GM23338 (cell line): ENCODE measurements at regions not wholly inside any gene's neighbourhood (a gene's known extent, or its start where the extent isn't known, plus 50 kb on each side); places are given as distances from the start of the nearest gene placed in this dataset.

ENCODE experiments used
- ATAC-seq: fragments of 200-7000 bp; cut with Tn5 transposase; 3 replicates; pipeline ENCODE4 v1.9.1; 2020
- DNase-seq: peaks from one replicate; pipeline ENCODE4 v3.0.0-alpha.2; 2015; ENCODE audit warnings: low spot score
- H2AFZ ChIP-seq: fragments of 200-600 bp; sonication (generic); 2 replicates; pipeline ENCODE4 v1.8.0; 2016; ENCODE audit warnings: antibody characterized with exemption, mild to moderate bottlenecking, moderate library complexity
- H3F3A ChIP-seq: fragments of 200-600 bp; sonication (generic); replicated peaks from 2 replicates; pipeline ENCODE4 v1.8.0; 2017; ENCODE audit warnings: antibody characterized with exemption, mixed run types, low read depth
- H3K27ac ChIP-seq: fragments of 200-600 bp; sonication (generic); 2 replicates; pipeline ENCODE4 v1.6.1; 2016; ENCODE audit warnings: low read depth
- H3K27me3 ChIP-seq: fragments of 200-600 bp; sonication (generic); 2 replicates; pipeline ENCODE4 v1.8.0; 2016; ENCODE audit warnings: mild to moderate bottlenecking, mixed run types, moderate library complexity; ENCODE audit not compliant: insufficient read depth
- H3K36me3 ChIP-seq: fragments of 200-600 bp; sonication (generic); 2 replicates; pipeline ENCODE4 v1.8.0; 2016; ENCODE audit warnings: mild to moderate bottlenecking; ENCODE audit not compliant: insufficient read depth
- H3K4me1 ChIP-seq: fragments of 200-600 bp; sonication (generic); 2 replicates; pipeline ENCODE4 v1.8.0; 2016; ENCODE audit warnings: mild to moderate bottlenecking, moderate library complexity; ENCODE audit not compliant: insufficient read depth
- H3K4me2 ChIP-seq: fragments of 200-600 bp; sonication (generic); 2 replicates; pipeline ENCODE4 v1.7.1; 2017; ENCODE audit warnings: mixed run types
- H3K4me3 ChIP-seq: fragments of 200-600 bp; sonication (generic); 2 replicates; pipeline ENCODE4 v1.6.1; 2016; ENCODE audit warnings: mixed run types
- H3K79me2 ChIP-seq: fragments of 200-600 bp; sonication (generic); replicated peaks from 2 replicates; pipeline ENCODE4 v1.8.0; 2017; ENCODE audit warnings: mild to moderate bottlenecking; ENCODE audit not compliant: insufficient read depth
- H3K9me2 ChIP-seq: fragments of 200-600 bp; sonication (generic); 2 replicates; pipeline ENCODE4 v1.8.0; 2017; ENCODE audit not compliant: insufficient read depth
- H4K20me1 ChIP-seq: fragments of 200-600 bp; sonication (generic); replicated peaks from 2 replicates; pipeline ENCODE4 v1.8.0; 2017; ENCODE audit warnings: mild to moderate bottlenecking; ENCODE audit not compliant: insufficient read depth
- H3K27ac Mint-ChIP-seq: 2 replicates; pipeline ENCODE4 v1.8.0; 2020; ENCODE audit warnings: inconsistent platforms, mild to moderate bottlenecking, moderate library complexity, mixed read lengths
- H3K27me3 Mint-ChIP-seq: 3 replicates; pipeline ENCODE4 v1.8.0; 2022; ENCODE audit warnings: low read depth, mild to moderate bottlenecking, moderate library complexity, mixed read lengths, inconsistent platforms; ENCODE audit not compliant: insufficient read depth, poor library complexity
- H3K36me3 Mint-ChIP-seq: 3 replicates; pipeline ENCODE4 v1.8.0; 2021; ENCODE audit warnings: low read depth, mild to moderate bottlenecking, inconsistent platforms, moderate library complexity, mixed read lengths
- H3K4me1 Mint-ChIP-seq: 3 replicates; pipeline ENCODE4 v1.8.0; 2020; ENCODE audit warnings: mild to moderate bottlenecking, inconsistent platforms, mixed read lengths
- H3K4me3 Mint-ChIP-seq: 3 replicates; pipeline ENCODE4 v1.8.0; 2021; ENCODE audit warnings: moderate library complexity, mild to moderate bottlenecking, inconsistent platforms, mixed read lengths
- H3K9me3 Mint-ChIP-seq: 3 replicates; pipeline ENCODE4 v1.8.0; 2020; ENCODE audit warnings: moderate library complexity, mild to moderate bottlenecking, inconsistent platforms, mixed read lengths
- CREB1 ChIP-seq: fragments of 250-450 bp; sonication (Bioruptor Pico); IDR thresholded peaks from 2 replicates; pipeline ENCODE4 v1.5.0; 2020; ENCODE audit warnings: low read depth, mild to moderate bottlenecking, moderate library complexity
- ETS1 ChIP-seq: IDR thresholded peaks from 2 replicates; pipeline ENCODE4 v1.6.1; 2016; ENCODE audit warnings: antibody characterized with exemption
- EZH2 ChIP-seq: fragments of 200-600 bp; sonication (generic); IDR thresholded peaks from one replicate; pipeline ENCODE4 v1.8.0; 2017; ENCODE audit warnings: antibody characterized with exemption, mild to moderate bottlenecking, low read depth; ENCODE audit not compliant: unreplicated experiment
- EZH2phosphoT487 ChIP-seq: fragments of 200-600 bp; sonication (generic); IDR thresholded peaks from one replicate; pipeline ENCODE4 v1.8.1; 2018; ENCODE audit warnings: antibody characterized with exemption; ENCODE audit not compliant: unreplicated experiment
- JUNB ChIP-seq: IDR thresholded peaks from one replicate; pipeline ENCODE4 v1.6.1; 2016; ENCODE audit warnings: antibody characterized with exemption; ENCODE audit not compliant: unreplicated experiment
- NANOG ChIP-seq: IDR thresholded peaks from 2 replicates; pipeline ENCODE4 v1.6.1; 2016; ENCODE audit warnings: antibody characterized with exemption, borderline replicate concordance
- POLR2AphosphoS5 ChIP-seq: IDR thresholded peaks from 2 replicates; pipeline ENCODE4 v1.6.1; 2016; ENCODE audit warnings: antibody characterized with exemption, low read depth
- REST ChIP-seq: IDR thresholded peaks from one replicate; pipeline ENCODE4 v1.6.1; 2018; ENCODE audit warnings: antibody characterized with exemption; ENCODE audit not compliant: unreplicated experiment
- STAT1 ChIP-seq: IDR thresholded peaks from one replicate; pipeline ENCODE4 v1.6.1; 2016; ENCODE audit warnings: antibody characterized with exemption; ENCODE audit not compliant: unreplicated experiment
- ZNF114 ChIP-seq: fragments of 250-450 bp; sonication (Bioruptor Pico); IDR thresholded peaks from 2 replicates; pipeline ENCODE4 v1.5.0; 2020; ENCODE audit warnings: mild to moderate bottlenecking, moderate library complexity
- ZNF331 ChIP-seq: fragments of 250-450 bp; sonication (Bioruptor Pico); IDR thresholded peaks from 2 replicates; pipeline ENCODE4 v1.5.0; 2020; ENCODE audit warnings: low read depth, mild to moderate bottlenecking, moderate library complexity
- ZNF462 ChIP-seq: fragments of 250-450 bp; sonication (Bioruptor Pico); IDR thresholded peaks from 2 replicates; pipeline ENCODE4 v1.5.0; 2020; ENCODE audit warnings: mild to moderate bottlenecking, moderate library complexity
- TF ChIP-seq, protein P1 (sequence below), 2 experiments: fragments of 200-600 bp in 1 of 2; sonication (generic) in 1 of 2; conservative IDR thresholded peaks; 2 replicates each; pipeline versions ENCODE4 v1.5.1 to v1.6.1; 2016 to 2017; ENCODE audit warnings: antibody characterized with exemption in 2 of 2, low read depth in 2 of 2, mild to moderate bottlenecking in 2 of 2, moderate library complexity in 1 of 2

DNA sequence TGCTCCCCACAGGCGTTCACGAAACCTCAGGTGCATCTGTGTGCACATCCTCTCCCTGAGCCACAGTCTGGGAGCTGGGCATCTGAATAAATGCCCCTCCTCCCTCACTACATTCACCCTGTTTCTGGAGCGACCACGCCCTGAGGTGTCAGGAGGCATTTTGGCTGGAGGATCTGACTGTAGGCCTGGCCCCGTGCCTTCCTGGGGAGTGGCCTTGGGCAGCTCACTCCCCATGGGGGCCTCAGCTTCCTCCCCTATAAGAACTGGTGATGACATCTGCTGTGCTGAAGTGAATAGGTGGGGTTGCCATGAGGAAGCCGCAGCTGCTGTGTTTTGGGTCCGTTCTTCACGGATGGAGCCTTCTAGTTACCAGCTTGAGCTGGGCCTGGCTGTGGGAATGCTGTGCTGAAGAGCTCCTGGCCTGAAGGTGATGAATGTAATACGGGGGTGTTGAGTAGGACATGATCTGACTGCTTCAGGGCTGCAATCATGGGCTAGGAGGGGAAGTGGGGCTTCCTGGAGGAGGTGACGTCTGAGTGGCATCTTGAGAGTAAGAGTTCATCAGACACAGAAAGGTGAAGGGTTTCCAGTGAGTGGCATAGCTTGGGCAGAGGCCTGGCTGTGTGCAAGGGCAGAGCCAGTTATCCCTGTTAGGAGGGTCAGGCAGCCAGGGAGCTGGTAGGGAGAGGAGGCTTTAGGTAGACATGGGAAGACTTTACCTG, 58.2 kb downstream of the GLI2 start:
- peaks cover 28% of the 10 kb centered on the region for H3K27me3 Mint-ChIP-seq
- no peak overlapping the region for H3K27ac ChIP-seq
- no peak for TF ChIP-seq ZNF462 (CRISPR knock-in tag)
- TF ChIP-seq ZNF331 = no peak
- no peak for TF ChIP-seq NANOG
- TF ChIP-seq POLR2AphosphoS5 = no peak
- TF ChIP-seq, protein P1, sequence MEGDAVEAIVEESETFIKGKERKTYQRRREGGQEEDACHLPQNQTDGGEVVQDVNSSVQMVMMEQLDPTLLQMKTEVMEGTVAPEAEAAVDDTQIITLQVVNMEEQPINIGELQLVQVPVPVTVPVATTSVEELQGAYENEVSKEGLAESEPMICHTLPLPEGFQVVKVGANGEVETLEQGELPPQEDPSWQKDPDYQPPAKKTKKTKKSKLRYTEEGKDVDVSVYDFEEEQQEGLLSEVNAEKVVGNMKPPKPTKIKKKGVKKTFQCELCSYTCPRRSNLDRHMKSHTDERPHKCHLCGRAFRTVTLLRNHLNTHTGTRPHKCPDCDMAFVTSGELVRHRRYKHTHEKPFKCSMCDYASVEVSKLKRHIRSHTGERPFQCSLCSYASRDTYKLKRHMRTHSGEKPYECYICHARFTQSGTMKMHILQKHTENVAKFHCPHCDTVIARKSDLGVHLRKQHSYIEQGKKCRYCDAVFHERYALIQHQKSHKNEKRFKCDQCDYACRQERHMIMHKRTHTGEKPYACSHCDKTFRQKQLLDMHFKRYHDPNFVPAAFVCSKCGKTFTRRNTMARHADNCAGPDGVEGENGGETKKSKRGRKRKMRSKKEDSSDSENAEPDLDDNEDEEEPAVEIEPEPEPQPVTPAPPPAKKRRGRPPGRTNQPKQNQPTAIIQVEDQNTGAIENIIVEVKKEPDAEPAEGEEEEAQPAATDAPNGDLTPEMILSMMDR (conservative IDR thresholded peaks at IDR 0.05; ENCODE audit: low read depth in 2 of 2) = no peak
- no peak for TF ChIP-seq ZNF114
- no peak for TF ChIP-seq STAT1
- no peak for TF ChIP-seq REST
- TF ChIP-seq EZH2phosphoT487 = no peak
- no peak for TF ChIP-seq ETS1
- TF ChIP-seq JUNB = no peak
- no peak for TF ChIP-seq EZH2
- no peak for TF ChIP-seq CREB1 (CRISPR knock-in tag)
- ATAC-seq (no peak), DNase-seq (no peak)
- H3K4me1 ChIP-seq = peaks cover 34% of the 10 kb centered on the region
- H3K4me1 Mint-ChIP-seq = peaks cover 78% of the 10 kb centered on the region
- peak overlapping the region; percentile 49; the same call in 1 of the 2 replicates for H3K27ac Mint-ChIP-seq
- peaks cover 7% of the 10 kb centered on the region; the same call in 1 of the 3 replicates for H3K36me3 Mint-ChIP-seq
- 0 out of 2 replicates have a peak, but pooled peaks cover 5% of the 10 kb centered on the region for H3F3A ChIP-seq
- H3K4me3 Mint-ChIP-seq = no peak overlapping the region
- H2AFZ ChIP-seq = no peak overlapping the region
- no peaks in the 10 kb centered on the region for H3K27me3 ChIP-seq
- no peaks in the 10 kb centered on the region; the same call in 1 of the 2 replicates for H3K36me3 ChIP-seq
- peaks cover 38% of the 10 kb centered on the region for H4K20me1 ChIP-seq
- no peak overlapping the region for H3K4me3 ChIP-seq
- H3K9me3 Mint-ChIP-seq = no peaks in the 10 kb centered on the region; the same call in 2 of the 3 replicates
- H3K4me2 ChIP-seq = no peak overlapping the region
- H3K9me2 ChIP-seq = no peaks in the 10 kb centered on the region
- H3K79me2 ChIP-seq = peaks cover 95% of the 10 kb centered on the region
